IPS-15b (cell line): ENCODE measurements at regions not wholly inside any gene's neighbourhood (a gene's known extent, or its start where the extent isn't known, plus 50 kb on each side); places are given as distances from the start of the nearest gene placed in this dataset.
"Not testable (repeated sequence)": the region's sequence is repeated elsewhere in the genome, so short reads cannot be mapped to it uniquely, and the experiment has no call there.

ENCODE experiments used
- H3K27me3 ChIP-seq: one replicate; pipeline ENCODE4 v1.6.1; 2013; ENCODE audit warnings: low read length; ENCODE audit not compliant: control insufficient read depth, insufficient read depth
- H3K36me3 ChIP-seq: one replicate; pipeline ENCODE4 v1.6.1; 2013; ENCODE audit warnings: low read length; ENCODE audit not compliant: control insufficient read depth, insufficient read depth
- H3K4me1 ChIP-seq: one replicate; pipeline ENCODE4 v1.6.1; 2013; ENCODE audit warnings: mild to moderate bottlenecking, low read length; ENCODE audit not compliant: control insufficient read depth, insufficient read depth
- H3K4me3 ChIP-seq: one replicate; pipeline ENCODE4 v1.5.1; 2013; ENCODE audit warnings: low read depth, low read length
- H3K9ac ChIP-seq: one replicate; pipeline ENCODE4 v1.6.1; 2013; ENCODE audit warnings: low read depth, mild to moderate bottlenecking, low read length
- H3K9me3 ChIP-seq: one replicate; pipeline ENCODE4 v1.6.1; 2013; ENCODE audit warnings: mild to moderate bottlenecking, low read length; ENCODE audit not compliant: control insufficient read depth, insufficient read depth

DNA sequence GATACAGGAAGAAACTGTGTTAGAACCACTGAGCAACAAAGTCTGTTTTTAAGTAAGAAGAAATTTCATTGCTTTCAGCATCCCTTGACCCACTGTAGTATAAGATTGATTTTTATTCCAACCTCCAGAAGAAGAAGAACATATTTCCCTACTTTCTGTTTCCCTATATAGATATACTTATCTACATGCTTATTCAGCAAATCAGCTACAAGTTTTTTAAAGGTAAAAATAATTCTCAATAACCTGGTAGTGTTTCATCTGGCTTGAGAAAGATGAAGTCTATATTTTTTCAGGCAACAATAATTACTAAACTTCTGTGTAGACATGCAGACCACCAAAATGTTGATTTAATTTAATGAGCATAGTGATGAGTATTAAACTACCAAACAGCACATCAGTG is 201.0 kb downstream of the OSTF1 start:
- Histone ChIP-seq H3K36me3 (no peaks in the 10 kb centered on the region), H3K9ac (no peak overlapping the region), H3K9me3 (no peaks in the 10 kb centered on the region), H3K4me3 (no peak overlapping the region), H3K27me3 (no peaks in the 10 kb centered on the region), H3K4me1 (no peaks in the 10 kb centered on the region)

DNA sequence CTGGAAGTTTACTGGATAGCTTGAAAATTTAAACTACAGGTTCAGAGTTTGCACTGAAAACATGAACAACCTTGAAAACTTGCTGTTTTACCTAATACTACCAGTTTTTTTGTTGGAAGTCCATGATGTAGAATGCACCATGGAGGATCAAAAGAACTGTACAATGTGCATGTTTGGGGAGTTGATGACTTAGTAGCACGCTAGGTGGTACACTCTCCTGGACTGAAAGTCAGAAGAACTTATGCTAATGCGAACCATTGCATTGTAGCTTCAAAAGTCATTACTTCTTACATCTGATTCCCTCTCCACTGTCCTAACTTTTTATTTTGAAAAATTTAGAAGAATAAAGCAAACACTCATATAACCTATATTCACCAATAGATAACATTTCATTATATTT is 211.0 kb downstream of the OSTF1 start:
- Histone ChIP-seq H3K9ac (no peak overlapping the region), H3K9me3 (no peaks in the 10 kb centered on the region), H3K36me3 (no peaks in the 10 kb centered on the region), H3K4me1 (no peaks in the 10 kb centered on the region), H3K4me3 (no peak overlapping the region), H3K27me3 (no peaks in the 10 kb centered on the region)

DNA sequence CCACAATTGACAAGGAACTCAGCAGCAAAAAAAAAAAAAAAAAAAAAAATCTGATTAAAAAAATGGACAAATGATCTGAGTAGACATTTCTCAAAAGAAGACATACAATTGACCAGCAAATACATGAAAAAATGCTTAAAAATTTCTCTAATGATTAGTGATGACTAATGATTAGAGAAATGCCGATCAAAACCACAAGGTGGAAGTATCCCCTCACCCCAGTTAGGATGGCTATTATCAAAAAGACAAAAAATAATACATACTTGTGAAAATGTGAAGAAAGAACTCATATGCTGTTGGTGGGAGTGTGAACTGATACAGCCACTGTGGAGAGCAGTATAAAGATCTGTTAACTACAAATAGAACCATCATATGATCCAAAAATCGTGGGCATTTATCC is 245.3 kb downstream of the OSTF1 start:
- Histone ChIP-seq H3K4me1 (no peaks in the 10 kb centered on the region), H3K9ac (no peak overlapping the region), H3K9me3 (no peaks in the 10 kb centered on the region), H3K27me3 (no peaks in the 10 kb centered on the region), H3K4me3 (no peak overlapping the region), H3K36me3 (no peaks in the 10 kb centered on the region)

GRCh38 chr9:75358846-75359245 is 270.5 kb downstream of the OSTF1 start:
- Histone ChIP-seq H3K27me3 (no peaks in the 10 kb centered on the region), H3K4me1 (peaks cover 15% of the 10 kb centered on the region), H3K4me3 (no peak overlapping the region)

GRCh38 chr9:75359638-75360037 is 271.3 kb downstream of the OSTF1 start:
- peaks cover 15% of the 10 kb centered on the region for H3K4me1 ChIP-seq
- H3K4me3 ChIP-seq: no peak overlapping the region
- no peak overlapping the region for H3K9ac ChIP-seq

More at GRCh38 chr9:75358846-75359245, 270.5 kb downstream of the OSTF1 start:
- Histone ChIP-seq H3K36me3 (no peaks in the 10 kb centered on the region), H3K9ac (no peak overlapping the region), H3K9me3 (no peaks in the 10 kb centered on the region)

GRCh38 chr9:75360252-75360651 is 271.9 kb downstream of the OSTF1 start:
- H3K9ac ChIP-seq: no peak overlapping the region
- no peak overlapping the region for H3K4me3 ChIP-seq
- H3K9me3 ChIP-seq: no peaks in the 10 kb centered on the region
- peaks cover 15% of the 10 kb centered on the region for H3K4me1 ChIP-seq
- no peaks in the 10 kb centered on the region for H3K27me3 ChIP-seq
- H3K36me3 ChIP-seq: no peaks in the 10 kb centered on the region

More at GRCh38 chr9:75359638-75360037, 271.3 kb downstream of the OSTF1 start:
- no peaks in the 10 kb centered on the region for H3K27me3 ChIP-seq
- H3K36me3 ChIP-seq: no peaks in the 10 kb centered on the region
- H3K9me3 ChIP-seq: no peaks in the 10 kb centered on the region

- not testable (repeated sequence) for H3K4me3 ChIP-seq, H3K27me3 ChIP-seq, H3K36me3 ChIP-seq, H3K9me3 ChIP-seq, H3K9ac ChIP-seq
- H3K4me1 ChIP-seq: peaks cover 15% of the 10 kb centered on the region
Observed at GRCh38 chr9:75362446-75362845, 274.1 kb downstream of the OSTF1 start.

GRCh38 chr9:75365196-75365595 is 276.9 kb downstream of the OSTF1 start:
- no peak overlapping the region for H3K9ac ChIP-seq
- H3K36me3 ChIP-seq: no peaks in the 10 kb centered on the region
- H3K9me3 ChIP-seq: no peaks in the 10 kb centered on the region
- peaks cover under 1% of the 10 kb centered on the region for H3K4me1 ChIP-seq
- H3K4me3 ChIP-seq: no peak overlapping the region
- H3K27me3 ChIP-seq: no peaks in the 10 kb centered on the region

DNA sequence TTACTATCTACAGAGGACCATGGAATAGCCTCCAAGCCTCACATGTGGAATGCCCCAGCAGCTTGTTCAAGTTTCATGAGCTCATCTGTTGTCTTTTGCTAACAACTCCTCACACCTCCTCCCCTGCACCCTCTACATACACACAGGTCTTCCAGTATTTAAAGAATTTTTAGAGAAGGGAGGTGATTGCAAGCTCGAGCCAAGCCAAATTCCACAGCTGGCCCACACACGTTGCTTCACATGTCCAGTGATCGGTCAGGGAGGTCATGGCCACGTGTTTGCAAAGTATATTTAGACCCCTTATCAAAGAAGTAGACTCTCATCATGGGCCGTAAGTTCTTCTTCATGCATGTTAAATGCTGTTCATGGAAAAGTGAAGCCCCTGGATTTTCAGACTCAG is 281.7 kb downstream of the OSTF1 start:
- Histone ChIP-seq H3K36me3 (no peaks in the 10 kb centered on the region), H3K4me1 (no peaks in the 10 kb centered on the region), H3K27me3 (no peaks in the 10 kb centered on the region), H3K4me3 (no peak overlapping the region), H3K9me3 (no peaks in the 10 kb centered on the region), H3K9ac (no peak overlapping the region)

DNA sequence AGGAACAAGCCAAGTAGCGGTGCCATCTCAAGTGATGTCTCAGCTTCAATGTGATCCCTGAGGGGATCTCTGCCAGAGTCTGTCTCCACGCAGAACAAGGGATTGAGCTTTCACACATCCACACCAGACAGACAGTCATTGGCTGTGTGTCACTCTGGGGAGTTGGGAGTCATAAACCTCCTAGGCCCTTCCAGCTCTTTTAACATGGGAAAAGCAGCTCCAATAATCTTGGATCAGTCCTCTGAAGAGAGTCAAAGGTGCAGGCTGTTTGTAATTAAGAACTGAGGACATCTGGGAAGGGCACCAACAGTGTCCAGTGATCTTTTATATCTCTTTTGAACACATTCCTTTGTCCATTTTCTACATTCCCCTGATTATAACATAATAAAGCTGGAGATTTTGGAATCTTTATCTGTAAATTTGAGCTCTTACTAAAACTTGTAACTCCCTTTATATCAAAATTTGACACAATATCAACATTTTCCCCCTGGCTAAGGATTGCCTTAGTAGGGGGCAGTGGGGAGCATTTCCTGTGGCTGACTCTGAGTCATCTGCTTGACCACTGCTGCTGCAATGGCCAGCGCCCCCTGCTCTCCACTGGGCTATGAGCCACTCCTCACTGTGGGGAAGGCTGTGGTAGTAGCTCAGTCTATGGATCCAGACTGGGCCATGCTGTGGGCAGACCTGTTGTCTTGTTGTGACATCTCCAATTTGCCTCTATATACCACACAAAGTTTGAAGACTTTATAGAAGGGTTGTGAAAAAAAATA is 284.4 kb downstream of the OSTF1 start:
- H3K27me3 ChIP-seq: no peaks in the 10 kb centered on the region
- H3K9me3 ChIP-seq: no peaks in the 10 kb centered on the region
- no peak overlapping the region for H3K4me3 ChIP-seq
- H3K4me1 ChIP-seq: no peaks in the 10 kb centered on the region
- no peaks in the 10 kb centered on the region for H3K36me3 ChIP-seq
- H3K9ac ChIP-seq: no peak overlapping the region

DNA sequence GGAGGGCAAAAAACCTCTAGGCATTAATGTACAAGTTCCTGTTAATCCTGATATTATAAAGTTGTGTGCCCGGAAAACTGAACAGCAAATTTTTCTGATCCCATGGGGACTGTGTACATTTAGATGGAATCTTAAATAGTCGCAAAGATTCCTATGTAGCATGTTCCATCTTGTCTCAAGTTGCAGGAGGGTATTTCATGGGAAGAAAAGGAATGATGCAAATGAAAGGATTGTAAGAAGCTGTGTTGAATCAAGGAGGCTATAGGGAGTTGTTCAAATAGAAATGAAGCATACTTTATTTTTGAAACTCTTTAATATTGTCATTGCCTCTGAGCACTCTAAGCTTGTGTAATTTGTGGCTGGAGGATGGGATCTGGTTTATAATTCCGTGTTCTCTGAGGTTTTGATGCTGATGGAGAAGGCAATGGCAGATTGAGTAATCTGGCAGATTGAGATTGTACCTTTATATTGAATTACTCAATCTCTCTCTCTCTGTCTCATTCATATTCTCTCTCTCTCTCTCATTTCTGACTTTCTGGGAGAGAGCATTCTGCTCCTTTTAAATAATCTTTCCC is 288.5 kb downstream of the OSTF1 start:
- no peaks in the 10 kb centered on the region for H3K4me1 ChIP-seq
- no peaks in the 10 kb centered on the region for H3K36me3 ChIP-seq
- no peaks in the 10 kb centered on the region for H3K27me3 ChIP-seq
- no peak overlapping the region for H3K4me3 ChIP-seq
- H3K9me3 ChIP-seq: no peaks in the 10 kb centered on the region
- H3K9ac ChIP-seq: no peak overlapping the region

DNA sequence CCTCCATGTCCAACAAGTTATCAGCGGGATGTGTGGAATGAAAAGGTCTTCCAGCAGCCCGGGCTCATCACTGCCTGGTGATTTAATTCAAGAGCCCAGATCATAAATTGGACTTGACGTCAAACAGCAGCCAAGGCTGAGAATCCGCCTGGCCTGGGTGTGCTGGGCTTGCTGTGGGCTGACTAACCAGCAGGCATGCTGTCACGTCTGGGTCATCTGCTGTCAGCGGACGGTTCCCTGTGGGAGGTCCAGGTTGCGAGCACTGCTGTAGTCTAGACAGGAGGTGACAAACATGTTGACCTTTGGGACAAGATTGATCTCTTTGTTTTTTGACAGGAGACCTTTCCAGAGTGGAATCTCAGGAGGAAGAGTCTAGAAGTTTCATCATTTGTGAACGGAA is 289.7 kb downstream of the OSTF1 start:
- Histone ChIP-seq H3K36me3 (no peaks in the 10 kb centered on the region), H3K4me1 (no peaks in the 10 kb centered on the region), H3K9ac (no peak overlapping the region)

More for the DNA sequence above, 289.7 kb downstream of the OSTF1 start:
- H3K9me3 ChIP-seq: no peaks in the 10 kb centered on the region
- H3K4me3 ChIP-seq: no peak overlapping the region
- no peaks in the 10 kb centered on the region for H3K27me3 ChIP-seq
